ENCODE measurements at regions not wholly inside any gene's neighbourhood (a gene's known extent, or its start where the extent isn't known, plus 50 kb on each side); places are given as distances from the start of the nearest gene placed in this dataset.

DNA sequence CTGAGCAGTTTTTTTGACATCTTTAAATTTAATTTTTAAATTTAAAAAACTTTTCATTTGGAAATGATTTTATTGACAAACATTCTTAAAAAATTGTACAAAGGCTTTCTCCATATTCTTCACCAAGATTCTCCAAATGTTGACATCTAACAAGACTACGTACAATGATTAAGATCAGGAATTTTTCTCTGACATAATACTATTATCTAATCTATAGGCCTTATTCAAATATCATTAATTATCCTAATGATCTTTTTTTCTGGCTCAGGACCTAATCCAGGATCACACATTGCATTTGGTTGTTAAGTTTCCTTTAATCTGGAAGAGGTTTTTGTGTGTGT is 106.1 kb upstream of the OSMR start:
- no peak overlapping the region for H3K4me3 ChIP-seq (ENCODE audit: control insufficient read depth, low read depth, low read length)
- TF ChIP-seq, protein P1, sequence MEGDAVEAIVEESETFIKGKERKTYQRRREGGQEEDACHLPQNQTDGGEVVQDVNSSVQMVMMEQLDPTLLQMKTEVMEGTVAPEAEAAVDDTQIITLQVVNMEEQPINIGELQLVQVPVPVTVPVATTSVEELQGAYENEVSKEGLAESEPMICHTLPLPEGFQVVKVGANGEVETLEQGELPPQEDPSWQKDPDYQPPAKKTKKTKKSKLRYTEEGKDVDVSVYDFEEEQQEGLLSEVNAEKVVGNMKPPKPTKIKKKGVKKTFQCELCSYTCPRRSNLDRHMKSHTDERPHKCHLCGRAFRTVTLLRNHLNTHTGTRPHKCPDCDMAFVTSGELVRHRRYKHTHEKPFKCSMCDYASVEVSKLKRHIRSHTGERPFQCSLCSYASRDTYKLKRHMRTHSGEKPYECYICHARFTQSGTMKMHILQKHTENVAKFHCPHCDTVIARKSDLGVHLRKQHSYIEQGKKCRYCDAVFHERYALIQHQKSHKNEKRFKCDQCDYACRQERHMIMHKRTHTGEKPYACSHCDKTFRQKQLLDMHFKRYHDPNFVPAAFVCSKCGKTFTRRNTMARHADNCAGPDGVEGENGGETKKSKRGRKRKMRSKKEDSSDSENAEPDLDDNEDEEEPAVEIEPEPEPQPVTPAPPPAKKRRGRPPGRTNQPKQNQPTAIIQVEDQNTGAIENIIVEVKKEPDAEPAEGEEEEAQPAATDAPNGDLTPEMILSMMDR (IDR thresholded peaks at IDR 0.05; ENCODE audit: control insufficient read depth, insufficient read depth, low read depth, low read length, missing control alignments): no peak
- no peak for DNase-seq (ENCODE audit: low read depth)

DNA sequence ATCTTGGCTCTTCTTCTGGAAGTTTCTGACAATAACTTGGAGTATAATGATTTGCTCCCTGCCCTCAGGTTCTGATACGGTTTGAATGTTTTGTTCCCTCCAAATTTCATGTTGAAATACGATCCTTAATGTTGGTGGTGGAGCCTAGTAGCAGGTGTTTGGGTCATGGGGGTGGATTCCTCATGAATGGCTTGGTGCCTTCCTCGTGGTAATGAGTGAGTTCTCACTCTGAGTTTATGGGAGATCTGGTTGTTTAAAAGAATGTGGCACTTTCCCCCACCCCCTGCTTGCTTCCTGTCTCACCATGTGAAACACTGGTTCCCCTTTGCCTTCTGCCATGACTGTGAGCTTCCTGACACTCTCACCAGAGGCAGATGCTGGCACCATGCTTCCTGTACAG is 103.0 kb upstream of the OSMR start:
- DNase-seq (ENCODE audit: low read depth): no peak
- no peak overlapping the region for H3K4me3 ChIP-seq (ENCODE audit: control insufficient read depth, low read depth, low read length)
- TF ChIP-seq, protein P1 (IDR thresholded peaks at IDR 0.05; ENCODE audit: control insufficient read depth, insufficient read depth, low read depth, low read length, missing control alignments): no peak

DNA sequence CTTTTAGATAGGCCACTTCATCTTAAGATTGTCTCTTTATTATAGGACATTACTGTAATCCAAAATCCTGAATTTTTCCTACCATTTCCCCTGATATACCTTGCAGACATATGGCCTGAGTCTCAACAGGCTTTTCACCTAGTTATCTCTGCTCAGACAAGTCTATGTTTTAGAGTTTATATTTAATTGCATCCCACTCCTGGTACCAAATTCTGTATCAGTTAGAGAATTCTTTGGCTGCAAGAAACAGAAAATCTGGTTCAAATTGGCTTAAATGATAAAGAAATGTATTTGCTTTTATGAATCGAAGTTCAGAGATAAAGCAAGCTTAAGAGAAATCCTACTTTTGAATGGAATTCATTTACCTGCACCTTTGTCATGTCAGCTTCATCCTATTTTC is 102.2 kb upstream of the OSMR start:
- H3K4me3 ChIP-seq (ENCODE audit: control insufficient read depth, low read depth, low read length): no peak overlapping the region
- no peak for DNase-seq (ENCODE audit: low read depth)
- TF ChIP-seq, protein P1 (IDR thresholded peaks at IDR 0.05; ENCODE audit: control insufficient read depth, insufficient read depth, low read depth, low read length, missing control alignments): no peak

DNA sequence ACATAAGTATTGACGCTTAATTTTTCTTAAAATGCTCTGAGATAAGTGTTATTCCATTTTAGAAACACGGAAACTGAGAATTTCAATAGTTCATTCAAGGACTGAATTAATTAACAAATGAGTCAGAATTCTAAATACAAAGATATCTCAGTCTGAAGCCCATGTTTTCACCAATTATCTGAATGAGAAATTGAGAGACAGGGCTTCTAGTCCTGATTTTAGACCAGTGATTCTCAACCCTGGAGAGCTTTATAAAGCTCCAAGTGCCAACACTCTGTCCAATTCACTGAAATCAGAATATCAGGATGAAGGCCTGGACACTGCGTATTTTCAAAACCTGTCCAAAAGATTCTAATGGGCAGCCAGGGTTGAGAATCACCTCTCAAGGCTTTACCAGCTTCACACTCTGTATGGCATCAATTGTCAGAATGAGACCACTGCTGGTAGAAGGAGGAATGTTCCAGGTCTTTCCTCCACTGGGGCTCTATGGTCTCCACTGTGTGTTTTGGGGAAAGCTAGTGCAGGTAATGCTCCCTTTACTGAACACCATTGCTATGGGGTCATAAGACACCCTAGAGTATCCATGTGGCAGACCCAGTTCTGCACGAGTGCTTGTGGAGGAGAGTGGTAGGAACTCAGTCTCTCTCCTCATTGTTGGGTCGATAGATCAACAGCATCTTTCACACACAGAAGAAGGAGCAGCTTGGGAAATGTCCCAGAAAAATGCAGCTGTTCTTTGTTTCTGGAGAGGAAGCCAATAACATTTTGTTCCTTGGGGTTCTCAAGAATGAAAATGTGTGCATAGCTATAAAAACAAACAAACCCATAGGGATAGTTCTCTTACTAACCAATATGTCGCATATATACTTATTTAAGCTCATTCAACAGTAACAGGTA is 99.7 kb upstream of the OSMR start:
- no peak for DNase-seq (ENCODE audit: low read depth)
- TF ChIP-seq, protein P1 (IDR thresholded peaks at IDR 0.05; ENCODE audit: control insufficient read depth, insufficient read depth, low read depth, low read length, missing control alignments): no peak
- H3K4me3 ChIP-seq (ENCODE audit: control insufficient read depth, low read depth, low read length): no peak overlapping the region

DNA sequence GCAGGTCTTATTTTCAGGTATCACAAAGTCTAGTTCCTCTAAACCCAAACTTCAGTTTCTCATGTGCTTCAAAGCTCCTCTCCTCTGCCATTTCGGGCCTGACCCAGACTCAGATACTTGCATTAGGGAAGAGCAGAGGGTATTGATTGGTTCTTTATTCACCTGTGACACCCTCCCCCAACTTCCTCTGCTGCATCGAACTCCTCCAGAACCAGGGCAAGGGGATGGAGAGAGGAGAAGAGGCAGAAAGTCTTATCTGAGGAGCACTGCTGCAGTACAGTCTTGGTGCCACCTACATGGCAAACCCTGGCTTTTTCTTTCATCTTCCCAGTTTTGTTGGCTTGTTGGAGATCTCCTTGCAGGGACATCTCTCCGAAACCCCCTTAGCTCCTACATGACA is 96.0 kb upstream of the OSMR start:
- H3K4me3 ChIP-seq (ENCODE audit: control insufficient read depth, low read depth, low read length): no peak overlapping the region
- DNase-seq (ENCODE audit: low read depth): no peak
- TF ChIP-seq, protein P1 (IDR thresholded peaks at IDR 0.05; ENCODE audit: control insufficient read depth, insufficient read depth, low read depth, low read length, missing control alignments): no peak

DNA sequence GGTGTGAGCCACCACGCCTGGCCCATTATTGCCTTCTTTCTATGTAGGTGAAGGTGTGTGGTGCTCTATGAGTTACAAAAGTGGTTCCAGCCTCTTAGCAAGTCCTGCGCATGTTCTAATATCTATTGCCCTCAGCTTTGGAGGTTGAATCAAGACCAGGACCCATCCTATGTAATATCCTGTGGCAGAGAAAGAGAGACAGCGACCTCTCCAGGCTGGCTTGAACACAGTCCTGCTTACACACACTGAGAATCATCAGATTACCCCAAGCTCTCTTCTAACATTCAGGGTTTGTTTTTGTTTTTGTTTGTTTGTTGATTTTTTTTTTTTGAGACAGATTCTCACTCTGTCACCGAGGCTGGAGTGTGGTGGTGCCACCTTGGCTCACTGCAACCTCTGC is 94.7 kb upstream of the OSMR start:
- TF ChIP-seq, protein P1 (IDR thresholded peaks at IDR 0.05; ENCODE audit: control insufficient read depth, insufficient read depth, low read depth, low read length, missing control alignments): no peak
- no peak overlapping the region for H3K4me3 ChIP-seq (ENCODE audit: control insufficient read depth, low read depth, low read length)

More for the DNA sequence above, 94.7 kb upstream of the OSMR start:
- no peak for DNase-seq (ENCODE audit: low read depth)
